ENCODE measurements at regions not wholly inside any gene's neighbourhood (a gene's known extent, or its start where the extent isn't known, plus 50 kb on each side); places are given as distances from the start of the nearest gene placed in this dataset.

- no peak for TF ChIP-seq CTCF (conservative IDR thresholded peaks at IDR 0.05 in 1 of 2, IDR thresholded peaks at IDR 0.05 in 1 of 2; ENCODE audit: extremely low read depth in 1 of 2, insufficient read depth in 1 of 2, low read depth in 1 of 2, low read length in 2 of 2)
- no peak for TF ChIP-seq EZH2 (IDR thresholded peaks at IDR 0.05; ENCODE audit: borderline replicate concordance, low read length)
Observed at GRCh38 chr1:57671750-57672149, 247.9 kb upstream of the DAB1 start.

Measured in mammary epithelial cell (primary cell).